Choroid plexus epithelial cell (primary cell): ENCODE measurements at regions not wholly inside any gene's neighbourhood (a gene's known extent, or its start where the extent isn't known, plus 50 kb on each side); places are given as distances from the start of the nearest gene placed in this dataset.
"Not testable (repeated sequence)": the region's sequence is repeated elsewhere in the genome, so short reads cannot be mapped to it uniquely, and the experiment has no call there.

Experiments
- DNase-seq: peaks from one replicate; pipeline ENCODE4 v3.0.0-alpha.2; 2010; ENCODE audit warnings: low read depth
- H3K4me3 ChIP-seq: 2 replicates; pipeline ENCODE4 v1.5.1; 2011; ENCODE audit warnings: low read depth, mild to moderate bottlenecking, control low read depth, low read length, moderate library complexity
- CTCF ChIP-seq: conservative IDR thresholded peaks from 2 replicates; pipeline ENCODE4 v1.5.1; 2011; ENCODE audit warnings: low read depth, mild to moderate bottlenecking, control low read depth, inconsistent platforms, low read length, moderate library complexity

- TF ChIP-seq CTCF = no peak
- no peak overlapping the region for H3K4me3 ChIP-seq
- no peak for DNase-seq
These were observed 286.6 kb downstream of the COL11A1 start for GRCh38 chr1:102821707-102822106.

- no peak overlapping the region for H3K4me3 ChIP-seq
- no peak for TF ChIP-seq CTCF
- peak; percentile 2 for DNase-seq
These were observed 307.9 kb downstream of the COL11A1 start for GRCh38 chr1:102800406-102800805.

GRCh38 chr1:102799496-102799895, 308.8 kb downstream of the COL11A1 start:
- DNase-seq = peak; percentile 67
- no peak overlapping the region for H3K4me3 ChIP-seq
- TF ChIP-seq CTCF = no peak

- no peak for TF ChIP-seq CTCF
- DNase-seq = no peak
- H3K4me3 ChIP-seq = no peak overlapping the region
These were observed 309.6 kb downstream of the COL11A1 start for GRCh38 chr1:102798718-102799117.

- DNase-seq = no peak
- TF ChIP-seq CTCF = no peak
- H3K4me3 ChIP-seq = no peak overlapping the region
These were observed 311.9 kb downstream of the COL11A1 start for GRCh38 chr1:102796429-102796828.

- peak; percentile 59 for TF ChIP-seq CTCF
- peak; percentile 57 for DNase-seq
- H3K4me3 ChIP-seq = no peak overlapping the region
These were observed 317.3 kb downstream of the COL11A1 start for GRCh38 chr1:102790997-102791396.

GRCh38 chr1:102789951-102790350, 318.4 kb downstream of the COL11A1 start:
- DNase-seq, H3K4me3 ChIP-seq: not testable (repeated sequence)

- no peak overlapping the region for H3K4me3 ChIP-seq
- no peak for DNase-seq
- no peak for TF ChIP-seq CTCF
These were observed 324.8 kb downstream of the COL11A1 start for GRCh38 chr1:102783487-102783886.
